HG03432 (cell line): ENCODE measurements at regions not wholly inside any gene's neighbourhood (a gene's known extent, or its start where the extent isn't known, plus 50 kb on each side); places are given as distances from the start of the nearest gene placed in this dataset.
A peak's percentile ranks its signal among the peaks of the same experiment; 100 is the strongest.
"Not testable (repeated sequence)": the region's sequence is repeated elsewhere in the genome, so short reads cannot be mapped to it uniquely, and the experiment has no call there.

ENCODE experiments used
- ATAC-seq: cut with Tn5 transposase; IDR thresholded peaks from one replicate; pipeline ENCODE4 v1.9.1; 2021; ENCODE audit warnings: mild to moderate bottlenecking, moderate library complexity; ENCODE audit not compliant: unreplicated experiment

GRCh38 chr4:190118519-190118918 lies 54.2 kb downstream of the DBET start:
- ATAC-seq: not testable (repeated sequence)

DNA sequence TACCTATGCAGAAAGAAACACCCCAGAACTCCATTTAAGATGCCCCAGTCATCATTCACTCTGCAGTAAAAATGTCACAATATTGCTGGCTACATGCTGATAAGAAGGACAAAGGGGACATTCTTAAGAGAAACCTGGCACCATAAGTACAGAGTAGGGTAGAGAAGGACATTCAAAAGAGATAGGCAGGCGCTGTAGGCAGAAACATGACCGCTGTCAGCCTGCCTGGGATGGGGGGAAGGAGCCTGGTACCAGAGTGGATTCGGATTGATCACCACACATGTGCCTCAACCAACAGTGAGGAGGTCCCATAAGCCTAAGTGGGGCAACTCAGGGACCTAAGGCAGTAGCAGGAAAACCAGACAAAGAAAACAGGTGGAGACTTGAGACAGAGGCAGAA lies 54.1 kb upstream of the DUX4 start:
- not testable (repeated sequence) for ATAC-seq

DNA sequence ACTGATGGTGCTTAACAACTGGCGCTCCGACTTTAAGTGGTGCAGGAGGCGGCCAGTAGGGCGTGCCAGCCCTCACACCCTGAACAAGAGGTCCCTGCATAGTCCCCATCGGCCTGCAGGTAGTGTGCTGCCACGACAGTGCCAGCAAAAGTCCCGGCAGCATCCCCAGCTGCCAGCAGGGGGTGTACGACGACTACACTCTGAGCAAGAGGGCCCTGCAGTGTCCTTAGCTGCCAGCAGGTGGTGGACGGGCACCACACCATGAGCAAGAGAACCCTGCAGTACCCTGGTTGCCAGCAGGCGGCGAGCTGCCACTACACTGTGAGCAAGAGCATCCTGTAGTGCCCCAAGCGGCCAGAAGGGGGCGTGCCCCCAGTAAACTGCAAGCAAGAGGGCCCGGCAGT lies 53.5 kb upstream of the DUX4 start:
- peak; percentile 84 for ATAC-seq

DNA sequence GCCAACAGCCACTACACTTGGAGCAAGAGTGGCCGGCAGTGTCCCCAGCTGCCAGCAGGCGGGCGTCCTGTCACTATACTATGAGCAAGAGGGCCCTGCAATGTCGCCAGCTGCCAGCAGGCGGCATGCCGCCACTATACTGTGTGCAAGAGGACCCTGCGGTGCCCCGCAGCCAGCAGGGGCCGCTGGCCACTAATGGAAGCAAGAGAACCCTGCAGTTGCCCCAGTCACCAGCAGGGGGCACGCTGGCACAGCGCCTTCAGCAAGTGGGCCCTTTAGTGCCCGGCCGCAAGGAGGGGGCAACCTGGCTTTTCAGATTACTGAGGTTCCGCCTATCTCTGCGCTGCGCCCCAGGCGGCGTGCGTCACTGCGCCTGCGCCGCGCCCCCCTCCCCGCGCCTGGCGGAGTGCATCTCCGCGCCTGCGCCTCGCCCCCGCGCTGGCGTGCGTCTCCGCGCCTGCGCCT lies 53.0 kb upstream of the DUX4 start:
- not testable (repeated sequence) for ATAC-seq

GRCh38 chr4:190121076-190121671 lies 52.4 kb upstream of the DUX4 start:
- not testable (repeated sequence) for ATAC-seq

DNA sequence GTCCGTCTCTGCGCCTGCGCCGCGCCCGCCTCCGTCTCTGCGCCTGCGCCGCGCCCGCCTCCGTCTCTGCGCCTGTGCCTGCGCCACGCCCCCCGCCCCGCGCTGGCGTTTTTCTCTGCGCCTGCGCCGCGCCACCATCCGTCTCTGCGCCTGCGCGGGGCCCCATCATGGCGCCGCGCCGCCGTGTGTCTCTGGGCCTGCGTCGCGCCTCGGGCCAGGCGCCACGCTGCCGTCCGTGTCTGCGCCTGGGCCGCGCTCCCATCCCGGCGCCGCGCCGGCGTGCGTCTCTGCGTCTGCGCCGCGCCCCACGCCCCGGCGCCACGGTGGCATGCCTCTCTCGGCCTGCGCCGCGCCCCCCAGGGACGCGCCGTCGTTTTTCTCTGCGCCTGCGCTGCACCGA lies 51.8 kb upstream of the DUX4 start:
- no peak for ATAC-seq

GRCh38 chr4:190122161-190123142 lies 51.1 kb upstream of the DUX4 start:
- not testable (repeated sequence) for ATAC-seq
